Activated CD4-positive, alpha-beta T cell treated with anti-CD3 and anti-CD28 coated beads, Interleukin-2, amount 50 U/mL, for 16 hours (primary cell): ENCODE measurements at regions not wholly inside any gene's neighbourhood (a gene's known extent, or its start where the extent isn't known, plus 50 kb on each side); places are given as distances from the start of the nearest gene placed in this dataset.
"Not testable (repeated sequence)": the region's sequence is repeated elsewhere in the genome, so short reads cannot be mapped to it uniquely, and the experiment has no call there.

Source experiments
- DNase-seq: peaks from one replicate; pipeline ENCODE4 v3.0.0-alpha.2; 2020

- DNase-seq: no peak
Measured at GRCh38 chr14:53651096-53651740, 305.4 kb downstream of the BMP4 start.

DNA sequence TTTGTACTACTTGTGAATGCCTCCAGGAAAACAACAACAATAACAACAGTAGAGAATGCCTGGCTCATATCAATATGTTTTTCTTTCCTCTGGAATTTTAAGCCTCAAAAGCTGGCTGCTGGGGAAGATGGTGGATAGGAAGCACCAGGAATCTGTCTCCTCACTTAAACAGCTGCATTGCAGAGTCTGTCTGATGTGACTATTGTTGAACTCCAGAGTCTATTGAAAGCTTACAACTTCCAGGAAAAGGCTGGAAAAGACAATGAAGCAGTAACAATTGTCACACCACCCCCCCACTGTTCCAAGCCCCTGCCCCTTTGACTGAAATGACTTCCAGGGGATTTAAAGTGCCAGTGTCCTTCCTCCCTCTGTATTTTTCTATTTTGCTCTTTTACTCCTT is 309.7 kb downstream of the BMP4 start:
- no peak for DNase-seq

GRCh38 chr14:53640695-53641094 is 315.9 kb downstream of the BMP4 start:
- DNase-seq: no peak

DNA sequence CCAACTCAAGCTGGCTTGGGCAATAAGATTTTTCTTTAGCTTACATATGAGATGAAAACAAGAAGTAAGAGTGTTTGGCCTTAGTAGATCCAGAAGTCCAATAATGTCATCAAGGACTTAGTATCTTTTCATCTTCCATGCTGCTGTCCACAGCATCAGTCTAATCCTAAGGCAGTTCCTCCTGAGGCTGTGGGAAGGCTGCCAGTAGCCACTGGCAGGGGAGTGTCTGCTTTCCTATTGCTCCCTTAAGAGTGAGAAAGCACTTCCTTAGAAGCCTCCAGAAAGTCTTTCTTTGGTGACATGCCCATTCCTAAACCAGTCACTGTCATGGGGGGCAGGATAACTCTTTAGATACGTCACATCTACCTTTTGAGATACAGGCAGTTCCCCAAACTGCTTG is 317.7 kb downstream of the BMP4 start:
- no peak for DNase-seq

DNA sequence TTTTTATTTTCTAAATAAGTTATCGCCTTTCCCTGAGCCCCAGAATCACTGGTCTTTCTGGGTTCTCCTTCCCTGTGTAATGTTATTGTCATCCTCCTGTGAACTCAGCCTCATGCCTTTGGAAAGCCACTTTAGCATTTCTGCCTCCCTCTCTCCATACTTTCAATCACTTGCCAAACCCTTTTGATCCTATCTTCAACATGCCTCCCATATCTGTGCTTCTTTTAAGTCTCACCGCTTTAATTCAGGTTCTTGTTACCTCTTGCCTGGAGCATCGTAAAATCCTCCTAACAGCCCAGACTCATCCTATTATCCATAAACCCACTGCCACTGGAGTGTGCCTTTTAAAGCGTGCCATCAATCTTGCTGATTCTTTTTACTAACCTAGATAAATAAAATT is 321.8 kb downstream of the BMP4 start:
- DNase-seq: no peak

GRCh38 chr14:53630336-53630735 is 326.3 kb downstream of the BMP4 start:
- no peak for DNase-seq

DNA sequence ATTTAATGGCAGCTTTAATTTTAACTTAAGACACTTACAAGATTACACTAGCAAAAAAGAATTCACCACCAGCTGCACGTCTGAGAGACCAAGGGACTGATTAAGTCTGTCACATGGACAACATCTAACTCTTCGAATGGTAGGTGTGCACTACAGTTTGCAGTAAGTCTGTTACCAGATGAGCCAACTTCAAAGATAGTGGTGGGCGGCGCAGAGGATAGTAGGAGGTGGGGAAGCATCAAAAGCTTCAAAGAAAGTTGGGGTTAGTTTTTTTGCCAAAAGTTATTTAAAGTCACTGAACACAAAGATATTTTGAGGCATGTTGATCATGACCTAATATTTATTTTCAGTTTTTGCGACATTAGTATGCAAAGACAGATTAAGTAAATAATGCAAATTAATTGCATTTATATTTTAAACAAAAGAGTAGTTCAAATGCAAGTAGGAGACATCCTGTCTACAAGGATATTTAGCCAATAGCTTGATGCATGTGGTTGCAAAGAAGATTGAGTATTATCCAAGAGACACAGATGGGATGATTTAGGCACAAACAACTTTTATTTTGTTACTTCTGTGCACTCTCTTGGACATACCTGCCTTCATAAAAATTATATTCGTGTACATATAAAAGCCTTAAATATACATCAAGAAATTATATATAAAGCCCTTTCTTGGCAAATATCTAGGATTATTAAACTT is 327.7 kb downstream of the BMP4 start:
- no peak for DNase-seq

DNA sequence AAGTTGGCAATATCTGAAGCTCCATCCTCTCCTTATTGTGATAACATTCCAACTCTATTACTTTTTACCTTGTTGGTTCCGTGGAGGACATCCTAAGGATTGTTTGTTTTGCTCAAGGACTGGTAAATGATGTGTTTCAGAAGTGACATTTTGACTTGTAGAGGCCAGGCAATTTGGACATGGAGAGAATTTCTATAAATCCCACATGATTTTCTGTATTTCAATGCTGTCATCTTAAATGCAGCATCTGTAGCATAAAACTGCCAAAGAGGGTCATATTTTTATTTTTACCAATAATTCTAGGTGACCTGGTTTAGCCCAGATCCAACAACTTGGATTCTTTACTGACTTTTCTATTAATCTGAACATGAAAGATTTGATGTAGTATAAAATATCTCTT is 328.4 kb downstream of the BMP4 start:
- no peak for DNase-seq

DNA sequence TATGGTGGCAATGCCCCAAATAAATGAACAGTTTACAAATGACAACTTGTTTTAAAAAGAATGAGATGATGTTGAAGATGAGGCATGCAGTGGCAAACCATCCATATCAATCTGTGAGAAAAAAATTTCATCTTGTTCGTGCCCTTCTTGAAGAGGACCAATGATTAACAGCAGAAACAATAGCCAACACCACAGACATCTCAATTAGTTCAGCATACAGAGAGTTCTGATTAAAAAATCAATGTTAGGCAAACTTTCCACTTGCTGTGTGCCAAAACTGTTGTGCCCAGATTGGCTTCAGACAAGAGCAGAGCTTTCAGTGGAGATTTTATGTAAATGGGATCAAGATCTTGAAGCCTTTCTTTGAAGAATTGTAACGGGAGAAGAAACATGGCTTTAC is 329.9 kb downstream of the BMP4 start:
- DNase-seq: no peak

- no peak for DNase-seq
Measured at GRCh38 chr14:53622447-53622846, 334.2 kb downstream of the BMP4 start.

DNA sequence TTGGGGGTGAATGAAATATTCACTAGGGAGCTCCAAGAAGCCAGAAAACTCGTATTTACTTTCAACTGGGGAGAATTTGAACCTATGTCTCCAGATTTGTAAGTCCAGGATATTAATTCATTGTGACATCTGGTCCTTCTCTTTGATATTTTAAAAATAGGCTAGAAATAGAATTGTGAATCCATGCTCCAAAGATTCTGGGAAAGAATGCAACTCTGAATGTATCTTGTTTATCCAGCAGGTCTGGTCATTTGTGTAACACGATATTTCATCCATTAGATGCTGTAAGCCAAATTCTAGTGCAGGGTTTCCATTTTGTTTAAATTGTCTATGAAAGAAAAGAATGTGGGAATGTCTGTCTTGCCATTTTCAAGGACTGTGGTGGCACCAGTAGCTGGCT is 334.7 kb downstream of the BMP4 start:
- no peak for DNase-seq

DNA sequence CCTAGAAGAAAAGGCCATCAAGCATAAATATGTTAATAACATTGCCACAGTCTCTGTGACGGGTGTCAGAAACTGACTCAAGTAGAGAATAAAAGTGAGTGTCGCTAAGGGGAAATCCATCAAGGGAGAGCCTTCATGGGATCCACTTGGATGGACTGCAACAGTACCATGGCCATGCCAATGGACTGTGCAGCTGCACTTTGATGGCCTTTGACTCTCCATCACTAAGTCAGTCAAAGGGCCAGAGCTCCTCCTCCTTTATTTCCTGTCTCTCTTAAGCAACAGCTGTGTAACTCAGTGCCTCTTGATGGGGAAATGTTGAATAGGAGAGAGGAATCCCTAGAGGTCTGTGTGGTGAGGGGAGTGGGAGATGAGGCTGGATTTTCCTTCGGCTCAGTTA is 335.2 kb downstream of the BMP4 start:
- no peak for DNase-seq

DNA sequence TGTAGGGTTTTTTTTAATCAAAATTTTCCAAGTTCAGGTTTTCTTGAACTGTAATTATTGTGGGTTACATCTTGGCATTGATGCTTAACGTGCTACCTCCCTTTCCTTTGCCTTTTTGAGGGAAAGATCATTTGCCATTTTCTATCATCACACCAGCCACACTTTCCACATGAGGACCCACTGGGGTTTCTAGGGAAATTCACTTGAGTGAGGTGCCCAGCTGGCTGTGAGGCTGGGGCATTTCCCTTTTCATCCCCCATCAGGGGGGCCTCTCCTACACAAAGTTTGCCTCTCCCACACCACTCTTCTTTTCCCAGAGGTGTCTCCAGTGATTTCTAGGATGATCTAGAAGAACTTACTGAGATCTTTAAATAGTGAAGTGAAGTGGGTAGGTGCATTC is 335.7 kb downstream of the BMP4 start:
- no peak for DNase-seq

DNA sequence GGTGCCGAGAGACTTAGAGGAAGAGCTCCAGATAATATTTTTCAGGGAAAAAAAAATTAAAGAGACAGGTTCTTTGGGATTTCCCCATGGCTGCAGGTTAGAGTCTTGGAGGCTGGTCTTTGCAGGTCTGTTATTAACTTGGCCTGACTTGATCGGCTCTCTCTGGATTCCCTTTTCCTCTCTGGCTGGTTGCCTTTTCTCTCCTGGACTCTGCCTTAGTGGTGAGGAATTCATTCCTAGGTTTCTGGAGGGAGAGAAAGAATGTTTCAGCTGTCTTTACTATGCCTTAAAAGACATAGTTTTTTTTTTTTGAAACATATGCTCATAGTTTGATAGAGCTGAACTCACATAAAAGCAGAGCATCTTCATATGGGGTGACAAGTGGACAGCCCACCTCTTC is 336.3 kb downstream of the BMP4 start:
- DNase-seq: no peak

- no peak for DNase-seq
Measured at GRCh38 chr14:53619691-53620231, 336.9 kb downstream of the BMP4 start.

DNA sequence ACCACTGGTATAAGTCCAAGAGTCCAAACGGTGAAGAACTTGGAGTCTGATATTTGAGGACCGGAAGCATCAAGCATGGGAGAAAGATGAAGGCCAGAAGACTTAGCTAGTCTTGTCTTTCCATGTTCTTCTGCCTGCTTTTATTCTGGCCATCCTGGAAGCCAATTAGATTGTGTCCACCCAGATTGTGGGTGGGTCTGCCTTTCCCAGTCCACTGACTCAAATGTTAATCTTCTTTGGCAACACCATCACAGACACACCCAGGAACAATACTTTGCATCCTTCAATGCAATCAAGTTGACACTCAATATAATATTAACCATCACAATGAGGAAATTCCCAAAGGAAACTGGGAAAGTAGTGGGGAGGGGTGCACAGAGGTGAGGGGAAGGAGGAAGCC is 340.1 kb downstream of the BMP4 start:
- DNase-seq: not testable (repeated sequence)

- no peak for DNase-seq
Measured at GRCh38 chr14:53615252-53615651, 341.4 kb downstream of the BMP4 start.

- DNase-seq: no peak
Measured at GRCh38 chr14:53613404-53614253, 343.0 kb downstream of the BMP4 start.

GRCh38 chr14:53610947-53611346 is 345.7 kb downstream of the BMP4 start:
- no peak for DNase-seq

DNA sequence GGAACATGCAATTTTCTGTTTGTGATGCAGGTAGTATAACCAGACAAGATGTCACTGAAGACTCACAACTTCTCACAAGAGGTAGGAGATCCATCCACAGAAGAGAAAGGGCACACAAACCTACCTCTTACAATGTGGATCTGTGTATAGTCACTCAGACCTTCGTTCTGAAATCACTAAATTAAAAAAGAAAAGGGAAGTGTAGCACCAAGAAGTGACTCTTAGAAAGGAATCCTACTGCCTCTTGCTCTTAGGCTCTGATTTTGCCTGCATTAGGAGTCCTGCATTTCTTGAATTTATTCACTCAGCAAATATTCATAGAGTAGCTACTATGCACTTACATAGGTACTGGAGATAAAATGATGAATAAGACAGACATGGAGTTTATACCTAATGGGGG is 347.6 kb downstream of the BMP4 start:
- DNase-seq: no peak

GRCh38 chr14:53608369-53608768 is 348.3 kb downstream of the BMP4 start:
- DNase-seq: no peak

DNA sequence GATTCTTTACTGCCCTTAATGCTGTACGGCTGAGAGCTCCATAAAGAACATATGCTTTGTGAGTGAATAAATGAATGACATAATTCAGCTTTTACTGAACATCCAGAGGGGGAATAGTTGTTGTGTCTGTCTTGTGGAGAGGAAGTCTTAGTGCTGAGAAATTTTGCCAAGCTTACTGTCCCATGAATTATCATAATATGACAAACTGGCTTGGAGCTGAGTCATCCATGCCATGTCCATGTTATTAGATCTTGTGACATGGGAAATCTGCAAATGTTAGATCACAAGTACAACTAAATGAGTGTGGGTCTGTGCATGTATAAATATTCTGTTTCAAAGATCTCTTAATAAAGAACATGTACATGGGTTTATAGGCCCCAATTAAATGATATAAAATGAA is 350.4 kb downstream of the BMP4 start:
- no peak for DNase-seq

- DNase-seq: no peak
Measured at GRCh38 chr14:53605562-53605961, 351.1 kb downstream of the BMP4 start.

- no peak for DNase-seq
Measured at GRCh38 chr14:53603994-53604393, 352.6 kb downstream of the BMP4 start.
